ENCODE measurements at regions not wholly inside any gene's neighbourhood (a gene's known extent, or its start where the extent isn't known, plus 50 kb on each side); places are given as distances from the start of the nearest gene placed in this dataset.
"Not testable (repeated sequence)": the region's sequence is repeated elsewhere in the genome, so short reads cannot be mapped to it uniquely, and the experiment has no call there.

DNA sequence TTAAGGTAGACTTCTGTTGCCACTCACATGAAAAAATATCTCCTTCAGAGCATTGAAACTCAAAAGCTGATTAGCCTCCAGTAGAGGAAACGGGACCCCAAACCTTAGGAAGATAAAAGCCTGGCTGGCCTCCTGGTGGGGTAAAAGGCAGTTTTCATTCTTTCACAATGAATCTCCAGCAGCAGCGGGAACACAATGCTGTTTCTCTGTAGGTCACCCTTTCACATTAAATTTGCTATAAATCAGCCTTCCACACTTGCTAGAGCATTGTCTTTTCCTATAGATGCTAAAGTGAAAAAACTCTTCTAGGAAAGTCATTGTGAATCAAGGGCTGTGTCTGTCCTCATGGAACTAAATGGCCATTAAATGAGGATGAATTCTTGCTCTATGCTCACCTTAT is 207.3 kb upstream of the MAGEB2 start:
- H3K27me3 Mint-ChIP-seq = peaks cover 13% of the 10 kb centered on the region
- TF ChIP-seq CTCF (conservative IDR thresholded peaks at IDR 0.05) = no peak
- H3K27ac Mint-ChIP-seq = no peak overlapping the region
- no peaks in the 10 kb centered on the region for H3K36me3 Mint-ChIP-seq
- H3K4me3 Mint-ChIP-seq = no peak overlapping the region
- peaks cover 7% of the 10 kb centered on the region for H3K4me1 Mint-ChIP-seq (ENCODE audit: unreplicated experiment)
- H3K9me3 Mint-ChIP-seq = peaks cover 9% of the 10 kb centered on the region
- no peak for DNase-seq (ENCODE audit: extremely low spot score, unreplicated experiment)

DNA sequence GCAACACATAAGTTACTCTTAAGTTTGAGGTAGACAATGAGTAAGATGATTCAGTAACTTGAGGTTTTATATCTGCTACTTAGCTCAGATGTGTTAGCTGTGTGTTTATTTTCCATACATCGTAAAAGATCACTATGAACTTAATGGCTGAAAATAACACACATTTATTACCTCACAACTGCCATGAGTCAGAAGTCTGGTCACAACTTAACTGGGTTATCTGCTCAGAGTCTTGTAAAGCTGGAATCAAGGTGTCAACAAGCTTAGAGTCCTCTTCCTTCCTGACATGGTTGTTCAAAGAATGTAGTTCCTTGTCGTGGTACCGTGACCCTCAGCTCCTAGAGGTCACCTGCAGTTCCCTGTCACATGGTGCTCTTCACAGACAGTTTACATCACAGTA is 204.9 kb upstream of the MAGEB2 start:
- no peak for TF ChIP-seq CTCF (conservative IDR thresholded peaks at IDR 0.05)
- Mint-ChIP-seq H3K27me3 (no peaks in the 10 kb centered on the region), H3K4me3 (no peak overlapping the region), H3K36me3 (no peaks in the 10 kb centered on the region), H3K9me3 (peaks cover 9% of the 10 kb centered on the region), H3K27ac (no peak overlapping the region), H3K4me1 (ENCODE audit: unreplicated experiment) (peaks cover 4% of the 10 kb centered on the region)
- DNase-seq (ENCODE audit: extremely low spot score, unreplicated experiment) = no peak

- Mint-ChIP-seq H3K4me3 (no peak overlapping the region), H3K27ac (no peak overlapping the region), H3K27me3 (no peaks in the 10 kb centered on the region), H3K36me3 (no peaks in the 10 kb centered on the region), H3K9me3 (peaks cover 10% of the 10 kb centered on the region), H3K4me1 (ENCODE audit: unreplicated experiment) (no peaks in the 10 kb centered on the region)
- DNase-seq (ENCODE audit: extremely low spot score, unreplicated experiment) = no peak
- TF ChIP-seq CTCF (conservative IDR thresholded peaks at IDR 0.05) = no peak
Measured at GRCh38 chrX:30015440-30015839, 199.9 kb upstream of the MAGEB2 start.

DNA sequence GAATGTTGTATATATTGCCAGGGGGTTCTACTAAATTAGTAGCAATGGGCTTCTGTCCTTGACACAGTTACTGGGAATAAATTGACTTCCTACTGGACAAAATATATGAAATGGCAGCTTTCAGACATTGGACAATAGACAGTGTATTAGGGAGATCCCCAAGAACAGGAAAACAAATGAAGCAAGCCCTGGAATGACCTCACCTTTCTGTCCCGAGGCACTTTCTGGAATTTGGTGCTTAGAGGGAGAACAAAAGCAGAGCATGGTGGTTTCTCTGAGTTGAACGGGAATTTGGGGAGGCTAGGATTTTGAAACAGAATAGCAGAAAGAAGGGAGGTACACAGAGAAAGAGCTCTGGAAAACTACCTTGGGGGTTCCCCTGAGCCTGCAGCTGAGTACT is 187.7 kb upstream of the MAGEB2 start:
- Mint-ChIP-seq H3K4me3 (no peak overlapping the region), H3K27ac (no peak overlapping the region), H3K4me1 (ENCODE audit: unreplicated experiment) (peaks cover 4% of the 10 kb centered on the region), H3K27me3 (no peaks in the 10 kb centered on the region), H3K36me3 (no peaks in the 10 kb centered on the region), H3K9me3 (peaks cover 7% of the 10 kb centered on the region)
- DNase-seq (ENCODE audit: extremely low spot score, unreplicated experiment) = no peak
- TF ChIP-seq CTCF (conservative IDR thresholded peaks at IDR 0.05) = no peak

DNA sequence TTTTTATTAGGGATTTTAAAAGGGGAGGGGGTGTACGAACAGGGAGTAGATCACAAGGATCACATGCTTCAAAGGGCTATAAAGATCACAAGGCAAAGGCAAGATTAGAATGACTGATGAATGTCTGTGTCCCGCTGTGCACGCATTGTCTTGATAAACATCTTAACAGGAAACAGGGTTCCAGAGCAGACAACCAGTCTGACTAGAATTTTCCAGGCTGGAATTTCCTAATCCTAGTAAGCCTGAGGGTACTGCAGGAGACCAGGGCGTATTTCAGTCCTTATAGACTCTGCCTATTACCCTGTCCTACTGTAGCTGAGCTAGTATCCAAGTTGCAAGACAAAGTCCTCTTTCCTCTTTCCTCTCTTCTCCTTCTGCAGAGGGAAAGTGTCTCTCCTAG is 179.0 kb upstream of the MAGEB2 start:
- H3K9me3 Mint-ChIP-seq; H3K27me3 Mint-ChIP-seq; H3K4me1 Mint-ChIP-seq (ENCODE audit: unreplicated experiment); H3K4me3 Mint-ChIP-seq; H3K36me3 Mint-ChIP-seq; DNase-seq (ENCODE audit: extremely low spot score, unreplicated experiment); H3K27ac Mint-ChIP-seq: not testable (repeated sequence)

GRCh38 chrX:30039768-30040167 is 175.6 kb upstream of the MAGEB2 start:
- Mint-ChIP-seq H3K4me3 (no peak overlapping the region), H3K36me3 (no peaks in the 10 kb centered on the region), H3K9me3 (no peaks in the 10 kb centered on the region), H3K27ac (no peak overlapping the region), H3K27me3 (no peaks in the 10 kb centered on the region), H3K4me1 (ENCODE audit: unreplicated experiment) (no peaks in the 10 kb centered on the region)
- DNase-seq (ENCODE audit: extremely low spot score, unreplicated experiment) = no peak
- no peak for TF ChIP-seq CTCF (conservative IDR thresholded peaks at IDR 0.05)
